ENCODE measurements at regions not wholly inside any gene's neighbourhood (a gene's known extent, or its start where the extent isn't known, plus 50 kb on each side); places are given as distances from the start of the nearest gene placed in this dataset.

DNA sequence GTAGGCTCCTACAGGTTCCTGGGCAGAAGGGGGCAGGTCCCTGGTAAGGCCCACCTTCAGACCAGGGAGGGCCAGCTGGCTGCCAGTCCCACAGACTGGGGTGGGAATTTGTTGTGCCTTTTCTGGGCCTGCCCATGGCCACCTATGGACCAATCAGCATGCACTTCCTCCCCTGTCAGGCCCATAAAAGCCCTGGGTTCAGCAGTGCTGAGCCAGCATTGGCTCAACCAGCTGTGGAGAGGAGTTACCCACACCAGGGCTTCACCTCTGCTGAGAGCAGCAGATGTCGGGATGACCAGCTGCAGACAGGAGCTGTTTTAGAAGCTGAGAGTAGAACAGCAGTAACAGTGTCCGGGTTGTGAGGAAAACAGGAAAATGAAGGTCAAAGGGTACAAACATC, 373.4 kb upstream of the ACO1 start:
- Histone ChIP-seq H3K27ac (ENCODE audit: low read length) (no peak overlapping the region), H3K27me3 (replicated peaks; ENCODE audit: insufficient read depth, low read length) (no peaks in the 10 kb centered on the region), H3K9me2 (replicated peaks; ENCODE audit: insufficient read depth, low read length) (no peaks in the 10 kb centered on the region), H3K4me3 (ENCODE audit: low read length) (no peak overlapping the region), H3K4me1 (ENCODE audit: low read length) (no peaks in the 10 kb centered on the region), H4K20me1 (ENCODE audit: insufficient read depth, low read length) (no peaks in the 10 kb centered on the region), H3K36me3 (replicated peaks; ENCODE audit: insufficient read depth, low read length) (no peaks in the 10 kb centered on the region), H3K9ac (ENCODE audit: low read length) (no peak overlapping the region), H2AFZ (ENCODE audit: low read length) (no peak overlapping the region), H3K4me2 (ENCODE audit: low read depth, low read length) (no peak overlapping the region), H3F3A (ENCODE audit: insufficient read depth, low read length) (no peaks in the 10 kb centered on the region), H3K79me2 (ENCODE audit: low read length) (no peaks in the 10 kb centered on the region), H3K9me3 (replicated peaks; ENCODE audit: insufficient read depth, low read length) (no peaks in the 10 kb centered on the region)
- TF ChIP-seq EZH2 (optimal IDR thresholded peaks at IDR 0.05; ENCODE audit: low read depth, low read length) (no peak), EZH2phosphoT487 (IDR thresholded peaks at IDR 0.05; ENCODE audit: low read length) (no peak)
- TF ChIP-seq, protein P1, sequence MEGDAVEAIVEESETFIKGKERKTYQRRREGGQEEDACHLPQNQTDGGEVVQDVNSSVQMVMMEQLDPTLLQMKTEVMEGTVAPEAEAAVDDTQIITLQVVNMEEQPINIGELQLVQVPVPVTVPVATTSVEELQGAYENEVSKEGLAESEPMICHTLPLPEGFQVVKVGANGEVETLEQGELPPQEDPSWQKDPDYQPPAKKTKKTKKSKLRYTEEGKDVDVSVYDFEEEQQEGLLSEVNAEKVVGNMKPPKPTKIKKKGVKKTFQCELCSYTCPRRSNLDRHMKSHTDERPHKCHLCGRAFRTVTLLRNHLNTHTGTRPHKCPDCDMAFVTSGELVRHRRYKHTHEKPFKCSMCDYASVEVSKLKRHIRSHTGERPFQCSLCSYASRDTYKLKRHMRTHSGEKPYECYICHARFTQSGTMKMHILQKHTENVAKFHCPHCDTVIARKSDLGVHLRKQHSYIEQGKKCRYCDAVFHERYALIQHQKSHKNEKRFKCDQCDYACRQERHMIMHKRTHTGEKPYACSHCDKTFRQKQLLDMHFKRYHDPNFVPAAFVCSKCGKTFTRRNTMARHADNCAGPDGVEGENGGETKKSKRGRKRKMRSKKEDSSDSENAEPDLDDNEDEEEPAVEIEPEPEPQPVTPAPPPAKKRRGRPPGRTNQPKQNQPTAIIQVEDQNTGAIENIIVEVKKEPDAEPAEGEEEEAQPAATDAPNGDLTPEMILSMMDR (IDR thresholded peaks at IDR 0.05; ENCODE audit: low read length), result no peak
- DNase-seq, result peak; percentile 55

GRCh38 chr9:32015795-32016194, 368.6 kb upstream of the ACO1 start:
- no peaks in the 10 kb centered on the region for H3K4me1 ChIP-seq (ENCODE audit: low read length)
- H3K9me3 ChIP-seq (replicated peaks; ENCODE audit: insufficient read depth, low read length), result no peaks in the 10 kb centered on the region
- H3K27ac ChIP-seq (ENCODE audit: low read length), result no peak overlapping the region
- no peak overlapping the region for H2AFZ ChIP-seq (ENCODE audit: low read length)
- H4K20me1 ChIP-seq (ENCODE audit: insufficient read depth, low read length), result no peaks in the 10 kb centered on the region
- DNase-seq, result no peak
- TF ChIP-seq, protein P1 (IDR thresholded peaks at IDR 0.05; ENCODE audit: low read length), result no peak
- no peak for TF ChIP-seq EZH2 (optimal IDR thresholded peaks at IDR 0.05; ENCODE audit: low read depth, low read length)
- TF ChIP-seq EZH2phosphoT487 (IDR thresholded peaks at IDR 0.05; ENCODE audit: low read length), result no peak
- no peaks in the 10 kb centered on the region for H3K9me2 ChIP-seq (replicated peaks; ENCODE audit: insufficient read depth, low read length)
- no peak overlapping the region for H3K9ac ChIP-seq (ENCODE audit: low read length)
- no peaks in the 10 kb centered on the region for H3F3A ChIP-seq (ENCODE audit: insufficient read depth, low read length)
- H3K79me2 ChIP-seq (ENCODE audit: low read length), result no peaks in the 10 kb centered on the region
- no peaks in the 10 kb centered on the region for H3K27me3 ChIP-seq (replicated peaks; ENCODE audit: insufficient read depth, low read length)
- H3K4me3 ChIP-seq (ENCODE audit: low read length), result no peak overlapping the region
- no peaks in the 10 kb centered on the region for H3K36me3 ChIP-seq (replicated peaks; ENCODE audit: insufficient read depth, low read length)
- no peak overlapping the region for H3K4me2 ChIP-seq (ENCODE audit: low read depth, low read length)

GRCh38 chr9:32045513-32045912, 338.9 kb upstream of the ACO1 start:
- Histone ChIP-seq H3F3A (ENCODE audit: insufficient read depth, low read length) (no peaks in the 10 kb centered on the region), H3K4me2 (ENCODE audit: low read depth, low read length) (no peak overlapping the region), H3K9me2 (replicated peaks; ENCODE audit: insufficient read depth, low read length) (no peaks in the 10 kb centered on the region), H3K36me3 (replicated peaks; ENCODE audit: insufficient read depth, low read length) (no peaks in the 10 kb centered on the region), H3K9ac (ENCODE audit: low read length) (no peak overlapping the region), H3K4me1 (ENCODE audit: low read length) (0 out of 2 replicates have a peak, but pooled peaks cover 6% of the 10 kb centered on the region), H3K27ac (ENCODE audit: low read length) (no peak overlapping the region), H3K9me3 (replicated peaks; ENCODE audit: insufficient read depth, low read length) (no peaks in the 10 kb centered on the region), H3K4me3 (ENCODE audit: low read length) (no peak overlapping the region), H3K79me2 (ENCODE audit: low read length) (no peaks in the 10 kb centered on the region), H4K20me1 (ENCODE audit: insufficient read depth, low read length) (no peaks in the 10 kb centered on the region), H3K27me3 (replicated peaks; ENCODE audit: insufficient read depth, low read length) (no peaks in the 10 kb centered on the region), H2AFZ (ENCODE audit: low read length) (no peak overlapping the region)
- TF ChIP-seq, protein P1 (IDR thresholded peaks at IDR 0.05; ENCODE audit: low read length), result no peak
- TF ChIP-seq EZH2 (optimal IDR thresholded peaks at IDR 0.05; ENCODE audit: low read depth, low read length), result no peak
- TF ChIP-seq EZH2phosphoT487 (IDR thresholded peaks at IDR 0.05; ENCODE audit: low read length), result no peak
- no peak for DNase-seq
